Memory B cell (primary cell): ENCODE measurements at regions not wholly inside any gene's neighbourhood (a gene's known extent, or its start where the extent isn't known, plus 50 kb on each side); places are given as distances from the start of the nearest gene placed in this dataset.
A peak's percentile ranks its signal among the peaks of the same experiment; 100 is the strongest.
"Not testable (repeated sequence)": the region's sequence is repeated elsewhere in the genome, so short reads cannot be mapped to it uniquely, and the experiment has no call there.

Experiments used
- ATAC-seq: fragments of 150-1000 bp; cut with Tn5 transposase; 2 replicates; pipeline ENCODE4 v1.10.0; 2021; ENCODE audit warnings: low read depth, mild to moderate bottlenecking, moderate library complexity
- DNase-seq, 2 donors: peaks; one replicate each; pipeline ENCODE4 v3.0.0; 2022; ENCODE audit warnings: low spot score in 2 of 2
- H3K27ac Mint-ChIP-seq: one replicate; pipeline ENCODE4 v1.8.0; 2022; ENCODE audit warnings: mild to moderate bottlenecking, moderate library complexity, mixed read lengths
- H3K27me3 Mint-ChIP-seq: one replicate; pipeline ENCODE4 v1.8.0; 2022; ENCODE audit warnings: mixed read lengths
- H3K36me3 Mint-ChIP-seq: one replicate; pipeline ENCODE4 v1.8.0; 2022; ENCODE audit warnings: mild to moderate bottlenecking, mixed read lengths
- H3K4me1 Mint-ChIP-seq: one replicate; pipeline ENCODE4 v1.8.0; 2022; ENCODE audit warnings: mixed read lengths
- H3K4me3 Mint-ChIP-seq: one replicate; pipeline ENCODE4 v1.8.0; 2022; ENCODE audit warnings: mild to moderate bottlenecking, moderate library complexity, mixed read lengths
- H3K9me3 Mint-ChIP-seq: one replicate; pipeline ENCODE4 v1.8.0; 2022; ENCODE audit warnings: mixed read lengths

DNA sequence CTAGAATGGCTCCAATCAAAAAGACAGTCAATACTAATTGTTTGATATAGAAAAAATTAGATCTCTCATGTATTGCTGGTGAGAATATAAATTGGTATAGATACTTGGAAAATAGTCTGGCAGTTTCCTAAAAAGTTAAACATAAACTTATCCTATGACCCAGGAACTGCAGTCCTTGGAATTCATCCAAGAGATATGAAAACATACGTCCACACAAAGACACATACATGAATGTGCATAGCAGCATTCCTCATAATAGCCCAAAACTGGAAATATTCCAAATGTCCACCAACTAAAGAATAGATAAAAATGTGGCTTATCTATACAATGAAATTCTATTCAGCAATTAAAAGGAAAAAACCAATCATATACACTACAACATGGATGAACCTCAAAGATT, 128.4 kb downstream of the ZFAND4 start:
- DNase-seq = no peak
- H3K27me3 Mint-ChIP-seq = no peaks in the 10 kb centered on the region
- H3K9me3 Mint-ChIP-seq = peaks cover 1% of the 10 kb centered on the region
- H3K4me3 Mint-ChIP-seq = no peak overlapping the region
- no peak for ATAC-seq
- H3K36me3 Mint-ChIP-seq = peaks cover 19% of the 10 kb centered on the region
- H3K27ac Mint-ChIP-seq = no peak overlapping the region
- peaks cover 18% of the 10 kb centered on the region for H3K4me1 Mint-ChIP-seq

DNA sequence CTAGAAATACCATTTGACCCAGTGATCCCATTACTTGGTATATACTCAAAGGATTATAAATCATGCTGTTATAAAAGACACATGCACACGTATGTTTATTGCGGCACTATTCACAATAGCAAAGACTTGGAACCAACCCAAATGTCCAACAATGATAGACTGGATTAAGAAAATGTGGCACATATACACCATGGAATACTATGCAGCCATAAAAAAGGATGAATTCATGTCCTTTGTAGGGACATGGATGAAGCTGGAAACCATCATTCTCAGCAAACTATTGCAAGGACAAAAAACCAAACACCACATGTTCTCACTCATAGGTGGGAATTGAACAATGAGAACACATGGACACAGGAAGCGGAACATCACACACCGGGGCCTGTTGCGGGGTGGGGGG, 131.5 kb downstream of the ZFAND4 start:
- H3K9me3 Mint-ChIP-seq, H3K27me3 Mint-ChIP-seq, ATAC-seq, H3K27ac Mint-ChIP-seq, H3K4me3 Mint-ChIP-seq, DNase-seq: not testable (repeated sequence)
- peaks cover 18% of the 10 kb centered on the region for H3K36me3 Mint-ChIP-seq
- H3K4me1 Mint-ChIP-seq = peaks cover 27% of the 10 kb centered on the region

DNA sequence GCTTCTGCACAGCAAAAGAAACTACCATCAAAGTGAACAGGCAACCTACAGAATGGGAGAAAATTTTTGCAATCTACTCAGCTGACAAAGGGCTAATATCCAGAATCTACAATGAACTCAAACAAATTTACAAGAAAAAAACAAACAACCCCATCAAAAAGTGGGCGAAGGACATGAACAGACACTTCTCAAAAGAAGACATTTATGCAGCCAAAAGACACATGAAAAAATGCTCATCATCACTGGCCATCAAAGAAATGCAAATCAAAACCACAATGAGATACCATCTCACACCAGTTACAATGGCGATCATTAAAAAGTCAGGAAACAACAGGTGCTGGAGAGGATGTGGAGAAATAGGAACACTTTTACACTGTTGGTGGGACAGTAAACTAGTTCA, 132.0 kb downstream of the ZFAND4 start:
- not testable (repeated sequence) for H3K27ac Mint-ChIP-seq, H3K4me3 Mint-ChIP-seq, ATAC-seq, H3K27me3 Mint-ChIP-seq, DNase-seq, H3K9me3 Mint-ChIP-seq
- H3K4me1 Mint-ChIP-seq = peaks cover 27% of the 10 kb centered on the region
- H3K36me3 Mint-ChIP-seq = peaks cover 17% of the 10 kb centered on the region

DNA sequence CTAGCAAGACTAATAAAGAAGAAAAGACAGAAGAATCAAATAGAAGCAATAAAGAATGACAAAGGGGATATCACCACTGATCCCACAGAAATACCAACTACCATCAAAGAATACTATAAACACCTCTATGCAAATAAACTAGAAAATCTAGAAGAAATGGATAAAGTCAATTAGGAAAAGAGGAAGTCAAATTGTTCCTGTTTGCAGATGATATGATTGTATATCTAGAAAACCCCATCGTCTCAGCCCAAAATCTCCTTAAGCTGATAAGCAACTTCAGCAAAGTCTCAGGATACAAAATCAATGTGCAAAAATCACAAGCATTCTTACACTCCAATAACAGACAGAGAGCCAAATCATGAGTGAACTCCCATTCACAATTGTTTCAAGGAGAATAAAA, 133.0 kb downstream of the ZFAND4 start:
- H3K4me1 Mint-ChIP-seq = peaks cover 23% of the 10 kb centered on the region
- not testable (repeated sequence) for H3K9me3 Mint-ChIP-seq, H3K4me3 Mint-ChIP-seq

DNA sequence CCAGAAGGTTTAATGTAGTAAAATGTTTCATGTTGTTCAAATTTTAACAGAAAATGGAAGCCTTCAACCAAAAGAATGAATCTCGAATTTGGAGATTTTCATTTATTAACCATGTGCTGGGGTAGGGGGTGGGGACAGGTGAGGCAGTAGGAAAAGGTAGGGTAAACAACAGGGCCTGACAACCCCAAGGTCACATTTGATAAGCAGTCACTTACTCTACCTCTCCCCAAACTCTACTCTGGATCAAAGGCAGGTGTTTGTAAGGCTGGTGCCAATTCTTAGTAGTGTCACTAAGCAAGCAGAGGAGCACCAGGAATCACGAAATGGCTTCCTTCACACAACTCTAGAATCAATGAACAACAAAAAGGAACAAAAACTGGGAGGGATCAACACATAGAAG, 138.0 kb downstream of the ZFAND4 start:
- ATAC-seq (no peak), DNase-seq (no peak)
- peaks cover 26% of the 10 kb centered on the region for H3K36me3 Mint-ChIP-seq
- H3K27ac Mint-ChIP-seq = no peak overlapping the region
- no peaks in the 10 kb centered on the region for H3K27me3 Mint-ChIP-seq
- peaks cover 3% of the 10 kb centered on the region for H3K9me3 Mint-ChIP-seq
- H3K4me1 Mint-ChIP-seq = peaks cover 21% of the 10 kb centered on the region
- H3K4me3 Mint-ChIP-seq = no peak overlapping the region

More for the DNA sequence above, 133.0 kb downstream of the ZFAND4 start:
- not testable (repeated sequence) for H3K27me3 Mint-ChIP-seq, H3K27ac Mint-ChIP-seq, ATAC-seq, DNase-seq
- H3K36me3 Mint-ChIP-seq = peaks cover 15% of the 10 kb centered on the region

DNA sequence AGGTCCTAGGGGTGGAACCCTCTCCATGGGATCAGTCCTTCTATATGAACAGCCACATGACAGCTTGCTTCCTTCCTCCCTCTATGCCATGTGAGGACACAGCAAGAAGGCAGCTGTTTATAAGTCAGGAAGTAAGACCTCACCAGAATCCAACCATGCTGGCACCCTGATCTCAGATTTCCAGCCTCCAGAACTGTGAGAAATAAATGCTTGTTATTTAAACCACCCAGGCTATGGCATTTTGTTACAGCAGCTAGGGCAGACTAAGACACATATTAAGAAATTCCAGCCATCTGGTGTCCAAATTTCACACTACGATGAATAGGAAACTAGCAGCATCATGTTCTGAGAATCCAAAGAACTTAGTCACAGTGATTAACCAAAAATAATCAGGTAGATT, 140.1 kb downstream of the ZFAND4 start:
- no peak for DNase-seq
- H3K27ac Mint-ChIP-seq = peak overlapping the region; percentile 50
- no peak overlapping the region for H3K4me3 Mint-ChIP-seq
- no peak for ATAC-seq
- peaks cover 2% of the 10 kb centered on the region for H3K9me3 Mint-ChIP-seq
- H3K4me1 Mint-ChIP-seq = peaks cover 23% of the 10 kb centered on the region
- H3K27me3 Mint-ChIP-seq = no peaks in the 10 kb centered on the region
- H3K36me3 Mint-ChIP-seq = peaks cover 33% of the 10 kb centered on the region

DNA sequence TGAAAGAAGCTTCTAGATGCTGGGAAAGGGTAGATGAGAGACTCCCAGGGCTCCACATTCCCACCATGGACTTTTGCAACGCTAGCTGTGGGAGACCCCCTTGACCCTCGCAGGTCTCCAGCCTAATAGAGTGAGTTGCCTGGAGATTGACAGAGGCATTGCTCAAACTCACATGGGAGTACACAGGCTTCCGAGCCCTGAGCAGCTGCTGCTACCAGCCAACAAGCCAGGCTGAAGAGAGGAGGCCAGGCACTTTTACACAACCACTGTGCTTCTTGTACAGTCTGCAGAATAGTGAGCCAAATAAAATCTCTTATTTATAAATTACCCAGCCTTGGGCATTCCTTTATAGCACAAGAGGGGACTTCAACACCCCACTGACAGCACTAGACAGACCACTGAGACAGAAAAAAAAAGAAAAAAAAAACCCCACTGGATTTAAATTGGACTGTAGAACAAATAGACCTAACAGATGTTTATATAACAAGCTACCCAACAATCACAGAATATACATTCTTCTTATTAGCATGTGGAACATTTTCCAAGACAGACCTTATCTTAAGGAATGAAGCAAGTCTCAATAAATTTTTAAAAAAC, 146.2 kb downstream of the ZFAND4 start:
- Mint-ChIP-seq H3K27ac (peak overlapping the region; percentile 7), H3K27me3 (no peaks in the 10 kb centered on the region), H3K4me3 (no peak overlapping the region), H3K4me1 (peaks cover 29% of the 10 kb centered on the region), H3K9me3 (peaks cover 2% of the 10 kb centered on the region), H3K36me3 (peaks cover 40% of the 10 kb centered on the region)
- DNase-seq = no peak
- ATAC-seq = no peak

DNA sequence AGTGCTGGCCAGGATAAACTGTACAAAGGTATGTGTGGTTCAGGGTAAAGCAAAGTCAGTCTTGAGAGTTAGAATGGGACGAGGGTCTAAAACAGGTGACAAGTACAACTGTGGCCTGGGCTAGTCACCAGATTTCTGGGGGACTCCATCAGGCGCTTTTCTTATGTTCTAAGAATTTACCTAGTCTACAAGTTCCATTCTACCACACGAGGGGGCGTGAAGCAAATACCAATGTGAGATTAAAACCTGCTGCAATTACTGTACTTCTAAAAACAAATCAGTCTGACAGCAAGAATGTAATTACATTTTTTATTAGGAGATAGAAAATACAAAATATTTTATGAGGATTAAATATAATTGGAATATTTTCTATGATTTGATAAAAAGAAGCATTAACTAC, 146.5 kb downstream of the ALOX5 start:
- H3K4me1 Mint-ChIP-seq = peaks cover 12% of the 10 kb centered on the region
- DNase-seq = no peak
- no peak for ATAC-seq
- H3K36me3 Mint-ChIP-seq = peaks cover 14% of the 10 kb centered on the region
- H3K27me3 Mint-ChIP-seq = no peaks in the 10 kb centered on the region
- H3K9me3 Mint-ChIP-seq = no peaks in the 10 kb centered on the region
- H3K4me3 Mint-ChIP-seq = no peak overlapping the region
- H3K27ac Mint-ChIP-seq = no peak overlapping the region

DNA sequence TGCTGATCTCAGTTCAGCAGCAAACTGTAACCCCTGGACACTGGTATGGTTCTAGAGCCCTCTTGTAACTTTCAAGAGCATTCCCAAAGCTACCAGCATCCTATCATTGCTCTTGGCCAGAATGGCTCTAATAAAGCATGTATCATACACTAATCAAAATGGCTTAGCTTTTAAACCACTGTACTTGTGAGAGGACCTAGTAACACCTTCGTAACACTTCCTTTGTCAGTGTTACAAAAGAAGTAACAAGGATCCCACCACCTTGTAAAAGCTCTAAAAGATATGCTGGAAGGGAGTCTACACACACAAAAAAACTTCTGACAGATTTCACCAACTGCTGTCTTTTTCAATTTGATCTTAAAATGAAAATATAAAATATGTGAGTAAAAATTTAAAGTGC, 144.7 kb downstream of the ALOX5 start:
- no peak for DNase-seq
- no peaks in the 10 kb centered on the region for H3K27me3 Mint-ChIP-seq
- H3K4me1 Mint-ChIP-seq = peaks cover 16% of the 10 kb centered on the region
- no peak for ATAC-seq
- no peaks in the 10 kb centered on the region for H3K9me3 Mint-ChIP-seq
- H3K27ac Mint-ChIP-seq = no peak overlapping the region
- peaks cover 13% of the 10 kb centered on the region for H3K36me3 Mint-ChIP-seq
- no peak overlapping the region for H3K4me3 Mint-ChIP-seq

DNA sequence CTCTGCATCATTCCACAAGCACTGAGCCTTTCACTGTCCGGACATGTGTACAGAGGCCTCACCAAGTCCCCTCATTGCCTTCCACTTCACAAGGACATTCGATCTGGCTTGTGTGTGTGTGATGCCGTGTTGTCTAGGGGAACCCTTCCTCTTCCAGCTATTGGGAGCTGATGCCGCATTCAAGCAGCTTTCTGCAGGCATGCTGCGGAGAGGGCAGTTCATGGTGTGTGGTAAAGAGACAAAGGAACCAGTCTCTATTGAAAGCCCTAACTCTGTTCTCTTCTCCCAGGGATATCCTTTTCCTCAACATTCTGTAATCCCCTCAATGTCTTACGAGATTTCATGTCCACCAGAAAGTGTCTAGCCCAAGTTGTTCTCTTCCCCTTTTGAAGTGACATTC, 141.6 kb downstream of the ALOX5 start:
- ATAC-seq (no peak), DNase-seq (no peak)
- H3K27ac Mint-ChIP-seq = no peak overlapping the region
- peaks cover 13% of the 10 kb centered on the region for H3K36me3 Mint-ChIP-seq
- H3K9me3 Mint-ChIP-seq = no peaks in the 10 kb centered on the region
- peaks cover 11% of the 10 kb centered on the region for H3K4me1 Mint-ChIP-seq
- no peak overlapping the region for H3K4me3 Mint-ChIP-seq
- H3K27me3 Mint-ChIP-seq = no peaks in the 10 kb centered on the region

DNA sequence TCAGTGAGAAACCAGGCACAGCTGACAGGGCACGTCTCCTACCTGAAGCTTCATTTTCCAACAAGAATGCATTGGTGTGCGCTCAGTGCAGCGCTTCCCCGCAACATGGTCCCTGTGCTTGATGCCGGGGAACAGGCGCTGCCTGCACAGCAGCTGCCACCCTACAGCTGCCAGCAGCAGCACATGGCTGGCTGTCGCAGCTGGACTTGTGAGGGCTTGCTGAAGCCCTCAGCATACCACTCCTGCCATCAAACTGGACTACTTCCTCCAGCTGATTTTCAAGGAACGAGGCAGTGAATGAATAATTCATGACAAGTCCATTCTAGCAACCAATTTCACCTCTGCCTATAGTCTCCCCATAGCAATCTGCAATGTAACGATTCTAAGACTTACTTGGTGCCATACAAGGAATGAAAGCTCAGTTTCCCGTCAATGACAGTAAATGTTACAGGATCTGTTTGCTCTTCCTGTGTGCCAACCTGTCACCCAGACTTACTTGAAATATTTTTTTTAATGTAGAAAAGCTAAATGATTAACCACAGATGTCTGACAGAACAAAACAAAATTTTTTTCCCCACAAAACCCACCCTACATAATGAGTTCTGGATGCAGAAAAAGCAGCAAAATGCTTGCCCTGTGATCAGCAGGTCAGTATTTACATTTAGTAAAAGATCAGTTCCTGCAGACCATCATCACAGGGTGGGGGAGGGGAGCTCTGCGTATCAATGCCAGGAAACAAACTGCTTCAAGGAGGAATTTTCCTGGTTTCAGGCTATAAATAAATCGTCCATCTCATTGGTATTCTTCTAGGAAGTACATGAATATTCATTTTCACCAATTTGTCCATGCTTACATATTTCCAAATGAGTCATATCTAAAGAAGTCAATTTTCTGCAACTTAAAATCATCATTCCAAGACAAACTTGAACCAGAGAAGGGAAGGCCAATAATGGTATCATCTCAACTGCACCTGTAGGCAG, 140.6 kb downstream of the ALOX5 start:
- ATAC-seq (no peak), DNase-seq (no peak)
- no peak overlapping the region for H3K27ac Mint-ChIP-seq
- H3K4me3 Mint-ChIP-seq = no peak overlapping the region
- no peaks in the 10 kb centered on the region for H3K9me3 Mint-ChIP-seq
- H3K4me1 Mint-ChIP-seq = peaks cover 13% of the 10 kb centered on the region
- H3K27me3 Mint-ChIP-seq = no peaks in the 10 kb centered on the region
- peaks cover 16% of the 10 kb centered on the region for H3K36me3 Mint-ChIP-seq

DNA sequence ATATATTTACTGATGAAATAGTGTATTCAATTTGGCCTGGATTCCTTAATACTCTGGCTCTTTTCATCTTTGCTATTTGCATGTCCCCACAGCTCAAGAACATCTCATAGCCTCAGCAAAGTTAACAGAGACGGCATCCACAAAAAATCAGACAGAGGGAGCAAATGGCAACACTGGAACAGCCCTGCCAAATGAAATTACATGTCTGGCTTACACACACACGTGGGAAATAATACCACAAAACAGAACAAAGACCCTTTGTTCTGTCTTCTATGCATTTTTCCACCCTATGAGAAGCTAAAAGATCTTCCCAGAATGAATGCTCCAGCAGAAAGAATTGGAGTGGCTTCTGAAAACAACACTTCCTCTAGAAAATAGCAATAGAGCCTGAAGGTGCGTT, 139.5 kb downstream of the ALOX5 start:
- no peaks in the 10 kb centered on the region for H3K9me3 Mint-ChIP-seq

DNA sequence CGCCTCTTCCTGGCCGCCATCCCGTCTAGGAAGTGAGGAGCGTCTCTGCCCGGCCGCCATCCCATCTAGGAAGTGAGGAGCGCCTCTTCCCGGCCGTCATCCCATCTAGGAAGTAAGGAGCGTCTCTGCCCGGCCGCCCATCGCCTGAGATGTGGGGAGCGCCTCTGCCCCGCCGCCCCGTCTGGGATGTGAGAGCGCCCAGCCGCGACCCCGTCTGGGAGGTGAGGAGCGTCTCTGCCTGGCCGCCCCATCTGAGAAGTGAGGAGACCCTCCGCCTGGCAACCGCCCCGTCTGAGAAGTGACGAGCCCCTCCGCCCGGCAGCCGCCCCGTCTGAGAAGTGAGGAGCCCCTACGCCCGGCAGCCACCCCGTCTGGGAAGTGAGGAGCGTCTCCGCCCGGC, 137.9 kb downstream of the ALOX5 start:
- H3K27me3 Mint-ChIP-seq, H3K4me3 Mint-ChIP-seq, H3K27ac Mint-ChIP-seq, DNase-seq, ATAC-seq, H3K9me3 Mint-ChIP-seq: not testable (repeated sequence)
- Mint-ChIP-seq H3K36me3 (peaks cover 18% of the 10 kb centered on the region), H3K4me1 (peaks cover 17% of the 10 kb centered on the region)

More for the DNA sequence above, 139.5 kb downstream of the ALOX5 start:
- Mint-ChIP-seq H3K4me1 (peaks cover 13% of the 10 kb centered on the region), H3K36me3 (peaks cover 16% of the 10 kb centered on the region), H3K4me3 (no peak overlapping the region), H3K27ac (no peak overlapping the region), H3K27me3 (no peaks in the 10 kb centered on the region)
- no peak for ATAC-seq
- DNase-seq = no peak

DNA sequence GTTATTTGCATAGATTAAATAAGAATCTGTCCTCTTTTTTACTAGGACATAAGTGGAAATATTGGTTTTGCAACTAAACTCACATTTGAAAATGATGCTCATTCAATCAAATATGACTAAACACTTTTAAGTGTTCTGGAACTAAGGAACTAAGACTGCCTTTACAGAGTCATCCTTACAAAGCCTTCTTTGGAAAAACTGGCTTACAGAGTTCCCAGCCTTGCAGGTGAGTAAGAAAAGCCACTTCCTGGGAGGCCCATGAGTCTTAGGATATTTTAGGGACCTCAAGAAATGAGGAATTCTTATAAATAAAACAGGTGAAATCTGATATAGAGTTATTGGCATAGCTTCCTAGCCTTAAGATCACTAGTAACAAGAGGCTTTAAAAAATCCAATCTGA, 135.5 kb downstream of the ALOX5 start:
- Mint-ChIP-seq H3K9me3 (no peaks in the 10 kb centered on the region), H3K27ac (peak overlapping the region; percentile 17), H3K27me3 (no peaks in the 10 kb centered on the region), H3K36me3 (peaks cover 10% of the 10 kb centered on the region), H3K4me1 (peaks cover 18% of the 10 kb centered on the region), H3K4me3 (no peak overlapping the region)
- ATAC-seq (no peak), DNase-seq (no peak)
